HL-60/S4 treated with retinoic acid at 250 ng/mL for 4 days and 3 days (cell line): ENCODE measurements at regions not wholly inside any gene's neighbourhood (a gene's known extent, or its start where the extent isn't known, plus 50 kb on each side); places are given as distances from the start of the nearest gene placed in this dataset.

ENCODE experiments used
- in situ Hi-C: fragments of 300-500 bp; cut with MboI; formaldehyde crosslinking; loops from 2 replicates; pipeline ENCODE4 v1.7.0; 2022; ENCODE audit warnings: low sequenced_read_pairs

- in situ Hi-C loops, result no loop called here
Measured at GRCh38 chr1:185681034-185681633, 53.1 kb upstream of the HMCN1 start.

GRCh38 chr1:185680453-185680852, 53.7 kb upstream of the HMCN1 start:
- in situ Hi-C loops, result no loop called here

GRCh38 chr1:185679220-185679619, 55.0 kb upstream of the HMCN1 start:
- in situ Hi-C loops, result no loop called here

- in situ Hi-C loops, result no loop called here
Measured at GRCh38 chr1:185676969-185677368, 57.2 kb upstream of the HMCN1 start.

GRCh38 chr1:185674201-185674600, 60.0 kb upstream of the HMCN1 start:
- in situ Hi-C loops, result loop anchor here (25.0 kb wide), 2 partner anchors 687 to 862 kb away; no protein-coding TSS in a partner anchor

- in situ Hi-C loops, result loop anchor here (25.0 kb wide), 2 partner anchors 686 to 861 kb away; no protein-coding TSS in a partner anchor
Measured at GRCh38 chr1:185672719-185673360, 61.4 kb upstream of the HMCN1 start.

- in situ Hi-C loops, result loop anchor here (25.0 kb wide), 2 partner anchors 683 to 858 kb away; no protein-coding TSS in a partner anchor
Measured at GRCh38 chr1:185670187-185670627, 64.0 kb upstream of the HMCN1 start.

- in situ Hi-C loops, result loop anchor here (25.0 kb wide), 2 partner anchors 681 to 856 kb away; no protein-coding TSS in a partner anchor
Measured at GRCh38 chr1:185668013-185668412, 66.2 kb upstream of the HMCN1 start.

- in situ Hi-C loops, result loop anchor here (25.0 kb wide), 2 partner anchors 679 to 854 kb away; no protein-coding TSS in a partner anchor
Measured at GRCh38 chr1:185666582-185666981, 67.6 kb upstream of the HMCN1 start.

- in situ Hi-C loops, result loop anchor here (25.0 kb wide), 2 partner anchors 677 to 852 kb away; no protein-coding TSS in a partner anchor
Measured at GRCh38 chr1:185663771-185664296, 70.4 kb upstream of the HMCN1 start.

- in situ Hi-C loops, result loop anchor here (25.0 kb wide), 2 partner anchors 676 to 851 kb away; no protein-coding TSS in a partner anchor
Measured at GRCh38 chr1:185663332-185663731, 70.9 kb upstream of the HMCN1 start.

GRCh38 chr1:185661971-185662370, 72.2 kb upstream of the HMCN1 start:
- in situ Hi-C loops, result loop anchor here (25.0 kb wide), 2 partner anchors 675 to 850 kb away; no protein-coding TSS in a partner anchor

- in situ Hi-C loops, result loop anchor here (25.0 kb wide), 2 partner anchors 669 to 844 kb away; no protein-coding TSS in a partner anchor
Measured at GRCh38 chr1:185656663-185657062, 77.5 kb upstream of the HMCN1 start.

- in situ Hi-C loops, result loop anchor here (25.0 kb wide), 2 partner anchors 668 to 843 kb away; no protein-coding TSS in a partner anchor
Measured at GRCh38 chr1:185654952-185655314, 79.3 kb upstream of the HMCN1 start.

- in situ Hi-C loops, result loop anchor here (25.0 kb wide), 2 partner anchors 667 to 842 kb away; no protein-coding TSS in a partner anchor
Measured at GRCh38 chr1:185654199-185654951, 79.8 kb upstream of the HMCN1 start.

GRCh38 chr1:185653615-185654014, 80.6 kb upstream of the HMCN1 start:
- in situ Hi-C loops, result loop anchor here (25.0 kb wide), 2 partner anchors 666 to 841 kb away; no protein-coding TSS in a partner anchor

GRCh38 chr1:185652348-185652747, 81.8 kb upstream of the HMCN1 start:
- in situ Hi-C loops, result loop anchor here (25.0 kb wide), 2 partner anchors 665 to 840 kb away; no protein-coding TSS in a partner anchor

- in situ Hi-C loops, result loop anchor here (25.0 kb wide), 2 partner anchors 663 to 838 kb away; no protein-coding TSS in a partner anchor
Measured at GRCh38 chr1:185650602-185651230, 83.5 kb upstream of the HMCN1 start.

- in situ Hi-C loops, result no loop called here
Measured at GRCh38 chr1:185648858-185649589, 85.2 kb upstream of the HMCN1 start.
